Stomach smooth muscle (tissue), 2 donors: ENCODE measurements at regions not wholly inside any gene's neighbourhood (a gene's known extent, or its start where the extent isn't known, plus 50 kb on each side); places are given as distances from the start of the nearest gene placed in this dataset.
"Not testable (repeated sequence)": the region's sequence is repeated elsewhere in the genome, so short reads cannot be mapped to it uniquely, and the experiment has no call there.

Experiments
- H3K27ac ChIP-seq: one replicate; pipeline ENCODE4 v1.7.0; 2013; ENCODE audit warnings: mild to moderate bottlenecking, low read length, inconsistent platforms
- H3K27me3 ChIP-seq, 2 donors: one replicate each; pipeline ENCODE4 v1.7.0; 2013; ENCODE audit warnings: low read length in 2 of 2; ENCODE audit not compliant: insufficient read depth in 2 of 2, control insufficient read depth in 1 of 2
- H3K36me3 ChIP-seq, 2 donors: one replicate each; pipeline ENCODE4 v1.7.0; 2013; ENCODE audit warnings: low read length in 2 of 2; ENCODE audit not compliant: control insufficient read depth in 2 of 2, insufficient read depth in 2 of 2
- H3K4me1 ChIP-seq: one replicate; pipeline ENCODE4 v1.7.0; 2013; ENCODE audit warnings: low read length; ENCODE audit not compliant: control insufficient read depth, insufficient read depth
- H3K4me3 ChIP-seq, 2 donors: one replicate each; pipeline ENCODE4 v1.7.0; 2013; ENCODE audit warnings: low read length in 2 of 2
- H3K9ac ChIP-seq, 2 donors: one replicate each; pipeline ENCODE4 v1.7.0; 2013; ENCODE audit warnings: low read length in 2 of 2, mild to moderate bottlenecking in 1 of 2
- H3K9me3 ChIP-seq, 2 donors: one replicate each; pipeline ENCODE4 v1.7.0; 2013; ENCODE audit warnings: low read length in 2 of 2; ENCODE audit not compliant: control insufficient read depth in 2 of 2
- donor health status: healthy.
- donor health status: Pancreatic carcinoma.

GRCh38 chr10:94251098-94251497, 111.6 kb downstream of the NOC3L start:
- Histone ChIP-seq H3K4me1 (no peaks in the 10 kb centered on the region), H3K27ac (no peak overlapping the region), H3K36me3 (peaks cover 4 to 20% of the 10 kb centered on the region in 2 donors), H3K4me3 (no peak overlapping the region), H3K9ac (no peak overlapping the region), H3K9me3 (no peaks in the 10 kb centered on the region), H3K27me3 (no peaks in the 10 kb centered on the region)

- H3K9ac ChIP-seq, result no peak overlapping the region
- H3K27ac ChIP-seq, result no peak overlapping the region
- H3K27me3 ChIP-seq, result no peaks in the 10 kb centered on the region
- H3K4me3 ChIP-seq, result no peak overlapping the region
- peaks cover 0 to 16% of the 10 kb centered on the region in 2 donors for H3K36me3 ChIP-seq
- H3K4me1 ChIP-seq, result no peaks in the 10 kb centered on the region
- no peaks in the 10 kb centered on the region for H3K9me3 ChIP-seq
Measured at GRCh38 chr10:94251568-94251967, 111.2 kb downstream of the NOC3L start.

GRCh38 chr10:94257407-94257806, 105.3 kb downstream of the NOC3L start:
- H3K9me3 ChIP-seq, H3K9ac ChIP-seq, H3K27me3 ChIP-seq, H3K4me1 ChIP-seq, H3K4me3 ChIP-seq, H3K27ac ChIP-seq: not testable (repeated sequence)
- peaks cover 0 to 13% of the 10 kb centered on the region in 2 donors for H3K36me3 ChIP-seq

- no peak overlapping the region for H3K9ac ChIP-seq
- H3K36me3 ChIP-seq, result peaks cover 0 to 6% of the 10 kb centered on the region in 2 donors
- no peak overlapping the region for H3K4me3 ChIP-seq
- H3K9me3 ChIP-seq, result no peaks in the 10 kb centered on the region
- H3K27me3 ChIP-seq, result no peaks in the 10 kb centered on the region
- H3K27ac ChIP-seq, result no peak overlapping the region
- no peaks in the 10 kb centered on the region for H3K4me1 ChIP-seq
Measured at GRCh38 chr10:94260455-94260854, 102.3 kb downstream of the NOC3L start.

- Histone ChIP-seq H3K4me3 (no peak overlapping the region), H3K4me1 (no peaks in the 10 kb centered on the region), H3K9me3 (no peaks in the 10 kb centered on the region), H3K36me3 (peaks cover 0 to 6% of the 10 kb centered on the region in 2 donors), H3K27ac (no peak overlapping the region), H3K9ac (no peak overlapping the region), H3K27me3 (no peaks in the 10 kb centered on the region)
Measured at GRCh38 chr10:94264085-94264484, 98.7 kb downstream of the NOC3L start.

DNA sequence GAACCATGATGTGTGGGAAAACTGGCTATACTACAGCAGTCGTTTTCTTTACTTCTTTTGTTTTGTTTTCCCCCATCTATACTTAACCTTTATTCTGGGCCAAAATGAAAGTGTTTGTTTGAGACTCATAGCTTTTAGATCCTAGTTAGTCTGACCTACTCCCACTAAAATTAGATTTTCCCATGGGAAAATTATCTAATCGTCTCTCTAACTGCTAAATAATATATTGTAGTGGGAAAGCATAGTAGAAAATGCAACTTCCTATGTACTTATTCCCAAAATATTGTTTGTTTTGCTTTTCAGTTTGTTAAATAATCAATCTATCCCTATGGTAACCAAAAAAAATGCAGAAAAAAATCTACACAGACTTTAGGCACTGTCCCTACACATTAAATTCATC, 96.6 kb downstream of the NOC3L start:
- no peak overlapping the region for H3K27ac ChIP-seq
- H3K36me3 ChIP-seq, result peaks cover 0 to 11% of the 10 kb centered on the region in 2 donors
- no peaks in the 10 kb centered on the region for H3K4me1 ChIP-seq
- H3K27me3 ChIP-seq, result no peaks in the 10 kb centered on the region
- no peaks in the 10 kb centered on the region for H3K9me3 ChIP-seq
- H3K9ac ChIP-seq, result no peak overlapping the region
- H3K4me3 ChIP-seq, result no peak overlapping the region

GRCh38 chr10:94268652-94269051, 94.1 kb downstream of the NOC3L start:
- no peak overlapping the region for H3K9ac ChIP-seq
- peaks cover 0 to 8% of the 10 kb centered on the region in 2 donors for H3K36me3 ChIP-seq
- no peak overlapping the region for H3K27ac ChIP-seq
- H3K9me3 ChIP-seq, result no peaks in the 10 kb centered on the region
- no peak overlapping the region for H3K4me3 ChIP-seq
- H3K27me3 ChIP-seq, result no peaks in the 10 kb centered on the region
- H3K4me1 ChIP-seq, result peaks cover under 1% of the 10 kb centered on the region

- Histone ChIP-seq H3K36me3 (peaks cover 0 to 6% of the 10 kb centered on the region in 2 donors), H3K27ac (peak overlapping the region; percentile 64), H3K27me3 (no peaks in the 10 kb centered on the region)
Measured at GRCh38 chr10:94274142-94274787, 88.5 kb downstream of the NOC3L start.

DNA sequence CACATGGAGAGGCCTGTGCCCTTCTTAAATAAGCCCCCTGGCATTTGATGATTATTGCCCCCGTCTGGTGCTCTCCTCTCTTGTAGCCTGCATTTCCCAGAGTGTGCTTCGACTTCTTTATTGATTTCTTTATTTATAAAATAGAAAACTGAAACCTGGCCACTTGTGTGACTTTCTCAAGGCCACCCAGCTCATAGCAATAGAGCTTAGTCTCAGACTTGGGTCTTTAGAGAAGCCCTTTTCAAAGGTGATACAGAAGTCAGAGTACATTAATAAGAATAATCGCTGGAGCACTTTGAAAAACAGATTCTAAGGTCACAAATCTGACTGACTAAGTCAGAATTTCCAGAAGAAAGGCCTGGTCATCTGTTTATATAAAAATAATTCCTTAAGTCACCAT, 86.6 kb downstream of the NOC3L start:
- Histone ChIP-seq H3K27ac (no peak overlapping the region), H3K9me3 (no peaks in the 10 kb centered on the region), H3K9ac (no peak overlapping the region), H3K4me3 (no peak overlapping the region), H3K36me3 (no peaks in the 10 kb centered on the region), H3K27me3 (no peaks in the 10 kb centered on the region), H3K4me1 (peaks cover 16% of the 10 kb centered on the region)

More at GRCh38 chr10:94274142-94274787, 88.5 kb downstream of the NOC3L start:
- Histone ChIP-seq H3K9ac (no peak overlapping the region), H3K4me1 (peaks cover 16% of the 10 kb centered on the region), H3K4me3 (no peak overlapping the region), H3K9me3 (no peaks in the 10 kb centered on the region)

GRCh38 chr10:94277450-94277849, 85.3 kb downstream of the NOC3L start:
- no peaks in the 10 kb centered on the region for H3K27me3 ChIP-seq

GRCh38 chr10:94279835-94280709, 82.7 kb downstream of the NOC3L start:
- no peak overlapping the region for H3K4me3 ChIP-seq
- H3K36me3 ChIP-seq, result peaks cover 0 to 7% of the 10 kb centered on the region in 2 donors
- no peak overlapping the region for H3K27ac ChIP-seq
- no peaks in the 10 kb centered on the region for H3K9me3 ChIP-seq
- H3K4me1 ChIP-seq, result peaks cover under 1% of the 10 kb centered on the region
- no peak overlapping the region for H3K9ac ChIP-seq
- no peaks in the 10 kb centered on the region for H3K27me3 ChIP-seq

More at GRCh38 chr10:94277450-94277849, 85.3 kb downstream of the NOC3L start:
- Histone ChIP-seq H3K36me3 (no peaks in the 10 kb centered on the region), H3K4me3 (no peak overlapping the region), H3K4me1 (peaks cover 16% of the 10 kb centered on the region), H3K9ac (no peak overlapping the region), H3K9me3 (no peaks in the 10 kb centered on the region), H3K27ac (no peak overlapping the region)
